Left cardiac atrium (tissue), 4 donors: ENCODE measurements at regions not wholly inside any gene's neighbourhood (a gene's known extent, or its start where the extent isn't known, plus 50 kb on each side); places are given as distances from the start of the nearest gene placed in this dataset.
A peak's percentile ranks its signal among the peaks of the same experiment; 100 is the strongest.
"Not testable (repeated sequence)": the region's sequence is repeated elsewhere in the genome, so short reads cannot be mapped to it uniquely, and the experiment has no call there.

ENCODE experiments used
- ATAC-seq, 2 donors: fragments of 200-7000 bp; cut with Tn5 transposase; one replicate each; pipeline ENCODE4 v1.9.1; 2020; ENCODE audit warnings: mild to moderate bottlenecking in 2 of 2, moderate library complexity in 2 of 2
- DNase-seq: peaks from one replicate; pipeline ENCODE4 v3.0.0-alpha.2; 2020
- intact Hi-C, 2 donors: fragments of 100-400 bp; cut with DNase I; formaldehyde crosslinking; loops; one replicate each; pipeline versions ENCODE4 v1.14.1 to v1.15.1; 2022 to 2023
- donor health status: DM: no; HTN: yes; CAD: no.
- donor health status: DM: no; HTN: yes; CAD: no; lungs with severe emphysema.
- donor health status: DM: yes; HTN: yes; CAD: no.
- donor health status: Dilated cardiomyopathy.

DNA sequence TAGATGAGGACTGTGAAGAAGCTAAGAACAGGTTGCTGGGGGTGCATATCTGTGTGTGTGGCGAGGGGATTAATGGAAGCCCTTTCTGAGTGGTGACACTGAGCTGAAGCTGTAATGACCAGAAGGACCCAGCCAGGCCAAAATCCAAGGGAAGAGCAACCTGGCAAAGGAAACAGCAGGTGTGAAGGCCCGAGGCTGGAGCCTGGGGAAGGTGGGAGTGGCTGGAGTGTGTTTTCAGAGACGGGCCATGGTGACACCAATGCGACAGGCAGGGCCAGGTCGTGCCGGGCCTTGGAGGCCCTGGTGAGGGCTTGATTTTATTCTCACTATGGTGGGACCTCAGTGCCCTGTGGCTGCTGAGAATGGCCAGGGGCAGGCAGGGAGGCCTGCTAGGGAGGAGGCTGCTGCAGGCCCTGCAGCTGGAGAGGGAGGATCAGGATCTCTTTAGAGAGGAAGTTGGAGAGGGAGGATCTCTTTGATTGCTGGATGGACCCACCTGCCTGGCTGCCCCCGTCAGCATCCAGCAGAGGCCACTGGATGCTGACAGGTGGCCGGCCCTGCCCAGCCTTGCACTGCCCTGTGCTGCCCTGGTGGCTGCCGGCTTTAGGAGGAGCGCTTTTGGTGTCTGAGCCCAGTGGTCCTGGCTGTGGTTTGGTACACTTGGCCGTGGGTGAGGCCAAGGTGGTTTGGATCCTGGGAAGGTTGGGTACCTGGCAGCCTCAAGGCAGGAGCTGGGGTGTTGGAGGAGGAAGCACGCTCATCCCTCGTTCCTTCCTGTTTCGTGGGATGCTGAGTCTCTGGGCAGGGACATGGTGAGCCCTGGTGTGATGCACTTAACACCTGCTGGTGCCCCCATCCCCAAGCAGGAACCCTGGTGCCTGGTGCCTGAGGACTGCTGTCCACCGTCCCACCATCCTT lies 188.3 kb downstream of the SEC14L1 start:
- intact Hi-C loops = loop anchor here in 1 of 2 donors (5.0 kb wide), 1 partner anchor 98 kb away; no protein-coding TSS in a partner anchor
- ATAC-seq (no peak), DNase-seq (no peak)

DNA sequence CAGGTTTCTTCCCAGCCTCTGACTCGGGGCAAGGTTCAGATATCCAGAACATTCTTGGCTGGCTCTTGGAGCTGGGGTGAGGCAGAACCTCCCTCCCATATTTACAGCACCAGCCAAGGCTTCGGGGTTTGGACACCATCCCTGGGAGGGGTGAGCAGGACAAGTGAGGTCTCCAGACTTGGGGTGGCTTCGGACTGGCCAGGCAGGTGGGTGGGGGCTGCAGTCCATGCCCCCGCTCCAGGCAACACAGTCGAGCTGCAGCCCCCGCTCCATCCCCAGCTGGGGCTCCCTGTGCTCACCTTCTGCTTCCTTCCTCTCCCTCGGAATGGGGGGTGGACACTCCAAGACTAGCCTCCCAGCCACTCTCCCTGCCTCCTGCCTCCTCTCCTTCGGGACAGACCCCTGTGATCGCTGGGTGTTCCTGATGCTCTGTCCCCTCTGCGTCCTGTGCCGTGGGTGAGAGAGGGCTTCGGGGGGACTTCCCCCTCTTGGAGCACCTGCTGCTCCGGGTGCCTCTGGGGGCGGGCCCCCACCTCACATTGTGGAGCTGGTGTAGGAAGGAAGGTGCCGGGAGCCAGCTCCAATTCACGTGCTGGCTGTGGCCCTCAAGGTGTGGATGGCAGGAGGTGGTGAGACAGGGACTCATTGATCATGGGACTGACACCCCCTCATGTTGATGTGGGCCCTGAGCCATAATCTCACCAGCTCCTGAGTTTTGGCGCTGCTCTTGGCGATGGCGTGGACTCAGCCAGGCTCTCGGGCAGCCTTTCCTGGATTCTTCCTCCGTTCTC lies 189.2 kb downstream of the SEC14L1 start:
- ATAC-seq (no peak), DNase-seq (no peak)
- intact Hi-C loops = loop anchor here (2.0 to 5.0 kb wide), 4 partner anchors 42 to 165 kb away; no protein-coding TSS in a partner anchor

DNA sequence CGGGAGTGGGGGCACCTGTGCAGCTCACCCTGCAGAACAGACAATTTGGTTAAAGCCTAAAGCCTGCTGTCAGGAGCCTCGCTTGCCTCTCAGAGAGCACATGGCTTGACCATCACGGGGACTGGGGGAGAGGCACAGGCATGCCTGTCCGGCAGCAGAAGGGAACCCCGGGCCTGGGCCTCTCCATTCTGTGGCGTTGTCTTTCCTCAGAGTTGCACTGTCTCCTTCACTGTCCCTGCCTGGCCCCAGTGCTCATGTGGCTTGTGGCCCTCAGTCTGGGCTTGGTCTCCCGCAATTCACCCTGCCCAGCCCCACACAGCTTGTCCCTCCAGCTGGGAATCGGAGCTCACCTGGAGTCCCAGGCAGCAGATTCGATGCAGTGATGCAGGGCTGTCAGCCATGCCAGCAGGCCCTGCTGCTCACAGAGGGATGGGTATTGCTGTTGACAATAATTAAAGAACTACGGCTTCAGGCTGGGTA lies 189.9 kb downstream of the SEC14L1 start:
- intact Hi-C loops = loop anchor here (1.0 to 5.0 kb wide), 4 partner anchors 42 to 164 kb away; no protein-coding TSS in a partner anchor
- DNase-seq = no peak
- no peak for ATAC-seq

DNA sequence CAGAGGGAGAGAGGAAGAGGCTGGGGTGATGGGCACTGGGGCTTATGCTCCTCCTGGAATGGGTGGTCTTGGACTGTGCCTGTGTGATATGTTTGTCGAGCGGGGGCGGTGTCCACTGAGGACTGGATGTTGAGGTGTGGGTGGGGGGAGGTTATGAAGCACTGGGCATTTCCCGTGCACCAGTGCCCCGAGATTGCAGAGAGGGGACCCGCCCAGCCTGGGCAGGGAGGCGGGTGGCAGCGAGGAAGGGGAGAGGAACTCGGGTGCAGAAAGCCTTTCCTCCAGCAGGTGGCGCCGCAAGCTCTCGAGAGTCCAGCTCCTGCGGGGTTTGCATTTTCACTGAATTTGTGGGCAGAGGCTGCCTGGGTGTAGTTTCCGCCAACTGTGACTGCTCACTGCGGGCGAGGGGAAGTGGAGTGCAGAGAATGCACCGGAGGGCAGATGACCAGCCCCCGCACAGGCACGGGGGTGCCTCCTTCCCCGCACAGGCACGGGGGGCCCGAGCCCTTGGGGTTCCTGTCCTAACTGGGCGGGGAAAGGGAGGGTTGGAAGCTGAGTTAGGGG lies 190.6 kb downstream of the SEC14L1 start:
- peak; percentile 92 to 94 for ATAC-seq
- intact Hi-C loops = loop anchor here (1.0 to 5.0 kb wide), 4 partner anchors 41 to 163 kb away; no protein-coding TSS in a partner anchor
- DNase-seq = peak; percentile 93

DNA sequence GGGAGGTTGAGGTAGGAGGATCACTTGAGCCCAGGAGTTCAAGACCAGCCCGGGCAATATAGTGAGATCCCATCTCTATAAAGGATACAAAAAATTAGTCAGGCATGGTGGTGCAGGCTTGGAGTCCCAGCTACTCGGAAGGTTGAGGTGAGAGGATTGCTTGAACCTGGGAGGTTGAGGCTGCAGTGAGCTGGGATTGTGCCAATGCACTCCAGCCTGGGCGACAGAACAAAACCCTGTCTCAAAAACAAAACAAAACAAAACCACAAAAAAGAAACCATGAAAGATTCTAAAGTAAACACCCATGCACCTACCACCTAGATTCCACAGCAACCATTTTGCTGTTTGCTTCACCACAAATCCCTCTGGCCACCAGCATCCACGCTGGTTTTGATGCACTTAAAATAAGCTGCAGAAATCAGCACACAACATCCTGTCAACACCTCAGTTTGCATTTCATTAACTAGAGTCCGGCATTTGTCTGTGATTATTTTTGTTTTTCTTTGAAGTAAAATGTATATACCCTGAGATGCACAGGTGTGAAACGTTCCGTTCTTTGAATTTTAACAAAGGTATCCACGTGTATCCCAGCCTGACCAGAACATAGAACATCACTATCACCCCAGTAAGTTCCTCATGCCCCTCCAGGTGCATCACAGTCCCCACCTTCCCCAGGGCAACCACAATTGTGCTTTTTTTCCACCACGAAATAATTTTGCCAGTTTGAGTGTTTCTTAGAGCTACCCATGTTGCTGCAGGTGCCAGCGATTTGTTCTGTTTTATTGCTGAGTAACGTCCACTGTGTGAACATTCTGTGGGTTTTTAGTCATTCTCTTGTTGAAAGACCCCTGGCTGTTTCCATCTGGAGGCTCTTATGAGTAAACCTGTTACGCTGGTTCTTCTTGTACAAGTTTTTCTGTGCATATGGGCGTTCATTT lies 191.5 kb downstream of the SEC14L1 start:
- intact Hi-C loops = loop anchor here in 1 of 2 donors (5.0 kb wide), 1 partner anchor 40 kb away; no protein-coding TSS in a partner anchor
- no peak for DNase-seq
- ATAC-seq = no peak

DNA sequence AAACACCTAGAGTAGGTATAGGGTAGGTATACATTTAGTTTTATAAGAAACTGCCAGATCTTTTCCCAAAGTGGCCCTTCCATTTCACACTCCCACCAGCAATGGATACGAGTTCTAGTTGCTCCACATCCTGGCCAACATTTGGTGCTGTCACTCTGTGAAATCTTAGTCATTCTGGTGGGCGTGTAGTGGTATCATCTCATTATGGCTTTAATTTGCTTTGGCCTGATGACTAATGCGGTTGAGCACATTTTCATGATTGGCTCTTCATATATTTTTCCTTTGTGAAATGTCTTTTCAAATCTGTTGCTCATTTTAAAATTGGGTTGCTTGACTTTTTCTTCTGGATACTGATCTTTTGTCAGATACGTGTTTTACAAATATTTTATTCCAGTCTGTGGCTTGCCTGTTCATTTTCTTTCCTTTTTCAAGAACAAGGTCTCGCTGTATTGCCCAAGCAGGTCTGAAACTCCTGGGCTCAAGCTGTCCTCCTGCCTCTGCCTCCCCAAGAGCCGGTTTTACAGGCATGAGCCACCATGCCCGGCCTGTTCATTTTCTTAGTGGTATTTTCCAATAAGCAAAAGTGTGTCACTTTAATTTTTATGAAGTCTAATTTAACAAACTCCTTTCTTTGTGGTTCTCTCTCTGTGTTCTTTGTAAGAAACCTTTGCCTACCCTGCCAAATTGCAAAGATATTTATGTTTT lies 192.4 kb downstream of the SEC14L1 start:
- ATAC-seq (no peak), DNase-seq (no peak)
- intact Hi-C loops = loop anchor here in 1 of 2 donors (5.0 kb wide), 1 partner anchor 39 kb away; no protein-coding TSS in a partner anchor

DNA sequence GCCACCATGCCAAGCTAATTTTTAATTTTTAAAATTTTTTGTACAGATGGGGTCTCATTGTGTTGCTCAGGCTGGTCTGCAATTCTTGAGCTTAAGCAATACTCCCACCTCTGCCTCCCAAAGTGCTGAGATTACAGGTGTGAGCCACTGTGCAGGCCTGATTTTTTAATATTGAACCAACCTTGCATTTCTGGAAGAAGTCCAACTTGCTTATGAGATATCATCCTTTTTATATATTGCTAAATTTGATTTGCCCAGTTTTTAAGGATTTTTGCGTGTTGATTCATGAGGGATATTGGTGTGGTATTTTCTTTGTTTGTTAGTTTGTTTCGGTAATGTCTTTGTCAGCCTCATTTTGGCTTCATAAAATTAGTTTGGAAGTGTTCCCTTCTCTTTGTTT lies 196.4 kb downstream of the SEC14L1 start:
- no peak for ATAC-seq
- intact Hi-C loops = no loop called here

DNA sequence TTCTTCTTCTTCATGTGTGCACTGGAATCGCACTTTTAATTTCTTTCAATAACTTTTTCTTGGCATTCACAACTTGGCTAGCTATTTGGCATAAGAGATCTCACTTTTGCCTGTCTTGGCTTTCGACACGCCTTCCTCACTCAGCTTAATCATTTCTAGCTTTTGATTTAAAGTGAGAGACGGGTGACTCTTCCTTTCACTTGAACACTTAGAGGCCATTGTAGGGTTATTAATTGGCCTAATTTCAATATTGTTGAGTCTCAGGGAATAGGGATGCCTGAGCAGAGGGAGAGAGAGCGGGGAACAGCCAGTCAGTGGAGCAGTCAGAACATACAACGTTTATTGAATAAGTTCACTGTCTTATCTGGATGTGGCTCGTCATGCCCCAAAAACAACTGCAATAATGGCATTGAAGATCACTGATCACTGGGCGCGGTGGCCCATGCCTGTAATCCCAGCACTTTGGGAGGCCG lies 200.3 kb downstream of the SEC14L1 start:
- intact Hi-C loops = no loop called here
- no peak for DNase-seq
- peak in 1 of 2 donors; percentile 20 for ATAC-seq

More for the DNA sequence above, 196.4 kb downstream of the SEC14L1 start:
- DNase-seq = no peak

DNA sequence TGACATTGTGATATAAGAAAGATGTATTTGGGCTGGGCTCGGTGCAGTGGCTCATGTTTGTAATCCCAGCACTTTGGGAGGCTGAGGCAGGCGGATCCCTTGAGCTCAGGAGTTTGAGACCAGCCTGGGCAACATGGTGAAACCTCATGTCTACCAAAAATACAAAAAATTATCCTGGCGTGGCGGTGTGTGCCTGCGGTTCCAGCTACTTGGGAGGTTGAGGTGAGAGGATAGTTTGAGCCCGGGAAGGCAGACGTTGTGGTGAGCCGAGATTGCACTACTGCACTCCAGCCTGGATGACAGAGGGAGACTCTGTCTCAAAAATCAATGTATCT lies 201.9 kb downstream of the SEC14L1 start:
- intact Hi-C loops, DNase-seq, ATAC-seq: not testable (repeated sequence)

DNA sequence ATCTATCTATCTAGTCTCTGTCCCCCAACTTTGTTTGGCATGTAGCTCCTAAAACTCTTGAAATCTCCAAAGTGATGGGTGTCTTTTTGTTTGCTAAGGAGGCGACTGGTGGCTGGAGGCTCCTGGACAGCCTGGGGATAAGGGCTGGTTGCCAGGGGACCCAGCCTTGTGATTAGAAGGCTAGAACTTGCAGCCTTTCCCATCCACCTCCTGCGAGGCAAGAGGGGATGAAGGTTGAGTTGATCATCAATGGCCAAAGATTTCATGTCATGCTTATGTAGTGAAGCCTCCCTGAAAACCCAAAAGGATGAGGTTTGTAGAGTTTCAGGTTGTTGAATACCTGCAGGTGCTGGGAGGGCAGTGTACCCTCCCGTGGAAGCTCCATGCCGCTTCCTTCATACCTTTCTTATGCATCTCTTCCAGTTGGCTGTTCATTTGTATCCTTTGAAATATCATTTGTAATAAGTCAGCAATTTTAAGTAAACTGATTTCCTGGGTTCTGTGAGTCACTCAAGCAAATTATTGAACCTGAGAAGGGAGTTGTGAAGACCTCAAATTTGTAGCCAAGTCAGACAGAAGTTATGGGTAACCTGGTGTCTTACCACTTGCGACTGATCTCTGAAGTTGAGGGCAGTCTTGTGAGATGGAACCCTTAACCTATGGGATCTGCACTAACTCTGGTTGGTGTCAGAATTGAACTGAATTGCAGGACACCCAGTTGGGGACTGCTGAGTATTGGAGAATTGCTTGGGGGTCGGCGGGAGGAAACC lies 202.4 kb downstream of the SEC14L1 start:
- no peak for DNase-seq
- intact Hi-C loops = no loop called here
- no peak for ATAC-seq

DNA sequence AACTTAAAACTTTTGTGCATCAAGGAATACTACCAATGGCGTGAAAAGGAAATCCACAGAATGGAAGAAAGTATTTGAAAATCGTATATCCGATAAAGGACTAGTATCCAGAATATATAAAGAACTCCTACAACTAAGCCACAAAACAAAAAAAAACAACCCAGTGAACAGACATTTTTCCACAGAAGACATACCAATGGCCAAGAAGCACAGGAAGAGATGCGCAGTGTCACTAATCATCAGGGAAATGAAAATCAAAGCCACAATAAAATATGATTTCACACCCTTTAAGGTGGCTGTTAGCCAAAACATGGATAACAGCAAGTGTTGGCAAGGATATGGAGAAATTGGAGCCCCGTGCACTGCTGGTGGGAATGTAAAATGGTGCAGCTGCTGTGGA lies 203.3 kb downstream of the SEC14L1 start:
- intact Hi-C loops = no loop called here
- ATAC-seq (no peak), DNase-seq (no peak)

DNA sequence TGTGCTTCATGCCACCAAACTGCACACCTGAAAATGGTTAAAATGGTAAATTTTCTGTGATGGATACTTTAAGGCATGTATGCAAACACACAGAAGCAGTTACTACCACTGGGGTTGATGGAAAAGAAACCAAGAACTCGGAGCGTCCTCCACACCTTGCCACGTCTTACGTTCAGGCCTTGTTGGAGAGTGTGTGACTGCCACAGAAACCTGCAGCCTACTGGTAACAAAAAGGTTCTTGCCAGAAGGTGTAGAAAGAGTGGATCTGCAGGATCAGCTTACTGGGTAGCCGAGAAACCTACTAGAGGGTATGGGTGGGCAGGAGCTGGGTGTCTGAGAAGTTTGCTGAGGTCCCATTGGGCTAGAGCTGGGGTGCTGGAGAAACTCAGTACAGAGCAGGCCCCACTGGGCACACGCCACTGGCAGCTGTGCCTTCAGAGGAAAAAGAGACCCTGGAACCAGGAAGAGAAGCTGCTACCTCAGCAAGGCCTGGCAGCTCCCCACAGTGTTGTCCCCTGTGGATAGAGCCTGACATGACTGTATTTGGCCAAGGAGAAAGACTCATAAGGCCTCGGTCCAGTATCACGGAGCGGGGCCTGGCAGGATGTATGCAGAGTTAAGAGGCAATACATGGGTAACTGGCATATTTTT lies 204.6 kb downstream of the SEC14L1 start:
- ATAC-seq (peak in 1 of 2 donors; percentile 70), DNase-seq (no peak)
- intact Hi-C loops = no loop called here

DNA sequence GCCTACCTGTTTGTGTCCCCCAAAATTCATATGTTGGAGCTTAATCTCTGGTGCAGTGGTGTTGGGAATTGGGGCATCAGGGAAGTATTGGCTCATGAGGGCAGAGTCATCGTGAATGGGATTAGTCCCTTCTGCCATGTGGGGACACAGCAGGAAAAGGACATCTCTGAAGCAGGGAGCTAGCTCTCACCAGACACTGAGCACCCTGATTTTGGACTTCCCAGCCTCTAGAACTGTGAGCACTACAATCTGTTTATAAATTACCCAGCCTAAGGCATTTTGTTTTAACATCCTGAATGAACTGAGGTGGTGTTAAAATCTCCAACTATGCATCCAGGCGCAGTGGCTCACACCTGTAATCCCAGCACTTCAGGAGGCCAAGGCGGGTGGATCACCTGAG lies 206.0 kb downstream of the SEC14L1 start:
- DNase-seq (no peak), ATAC-seq (no peak)
- intact Hi-C loops = no loop called here

DNA sequence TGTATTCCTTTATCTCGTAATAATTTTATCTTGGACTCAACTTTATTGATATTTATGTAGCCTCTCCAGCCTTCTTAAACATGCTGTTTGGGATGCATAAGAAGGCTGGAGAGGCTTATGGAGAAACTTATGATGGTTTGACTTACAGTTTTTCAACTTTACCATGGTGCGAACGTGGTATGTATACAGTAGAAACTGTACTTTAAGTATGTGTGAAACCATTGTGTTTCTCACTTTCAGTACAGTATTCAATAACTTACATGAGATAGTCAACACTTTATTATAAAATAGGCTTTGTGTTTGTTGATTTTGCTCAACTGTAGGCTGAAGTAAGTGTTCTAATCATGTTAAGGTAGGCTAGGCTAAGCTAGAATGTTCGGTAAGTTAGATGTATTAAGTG lies 206.8 kb downstream of the SEC14L1 start:
- intact Hi-C loops = no loop called here
- DNase-seq (no peak), ATAC-seq (no peak)

DNA sequence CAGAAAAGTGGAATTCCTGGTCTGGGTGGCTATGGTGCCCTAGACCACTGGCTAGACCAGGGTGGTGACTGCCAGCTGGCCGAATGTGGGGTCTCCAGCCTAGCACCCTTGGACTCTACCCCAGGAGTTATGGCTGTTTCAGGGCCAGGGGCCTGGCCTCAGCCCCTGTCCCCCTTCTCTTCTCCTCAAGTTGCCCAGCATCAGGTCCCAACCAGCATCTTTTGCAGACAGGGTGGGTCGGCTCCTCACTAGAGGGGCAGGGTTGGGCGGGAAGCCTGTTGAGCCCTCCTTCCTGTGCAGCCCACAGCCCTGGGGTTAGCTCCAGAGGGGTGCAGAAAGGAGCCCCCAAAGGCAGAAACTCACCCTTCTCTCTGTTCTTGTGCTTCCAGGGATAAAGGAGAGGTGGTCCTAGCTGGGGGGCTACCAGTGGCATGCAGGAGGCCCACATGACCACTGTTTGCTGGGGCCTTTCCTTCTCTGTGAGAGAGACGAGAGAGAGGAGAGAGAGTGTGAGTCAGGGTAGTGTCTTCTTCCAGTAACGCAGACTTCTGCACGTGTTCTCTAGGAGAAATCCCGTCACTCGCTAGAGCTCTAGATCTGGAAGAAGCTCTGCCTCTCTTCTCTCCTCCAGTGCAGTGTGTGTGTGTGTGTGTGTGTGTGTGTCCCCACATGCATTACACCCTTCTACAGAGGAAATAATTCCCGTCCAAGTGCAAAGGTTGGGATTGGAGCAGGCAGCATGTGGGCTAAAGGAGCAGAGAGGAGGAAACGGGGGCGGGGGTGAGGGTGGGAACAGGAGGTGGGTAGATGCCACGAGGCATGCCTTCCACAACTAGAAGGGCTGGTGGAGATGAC lies 209.4 kb downstream of the SEC14L1 start:
- DNase-seq (no peak), ATAC-seq (no peak)
- intact Hi-C loops = no loop called here

DNA sequence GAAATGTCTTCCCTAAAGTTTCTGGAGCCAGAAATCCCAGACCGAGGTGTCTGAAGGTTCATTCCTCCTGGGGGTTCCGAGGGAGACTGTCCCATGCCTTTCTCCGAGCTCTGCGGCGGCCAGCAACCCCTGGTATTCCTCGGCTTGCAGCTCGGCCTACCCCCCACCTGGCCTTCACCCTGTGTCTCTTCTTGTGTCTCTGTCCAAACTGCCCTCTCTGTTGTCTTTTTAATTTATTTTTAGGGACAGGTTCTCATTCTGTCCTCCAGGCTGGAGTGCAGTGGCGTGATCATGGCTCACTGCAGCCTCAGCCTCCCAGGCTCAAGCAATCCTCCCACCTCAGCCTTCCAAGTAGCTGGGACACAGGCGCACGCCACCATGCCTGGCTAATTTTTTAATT lies 211.7 kb downstream of the SEC14L1 start:
- no peak for DNase-seq
- intact Hi-C loops = no loop called here
- no peak for ATAC-seq
